ENCODE measurements at regions not wholly inside any gene's neighbourhood (a gene's known extent, or its start where the extent isn't known, plus 50 kb on each side); places are given as distances from the start of the nearest gene placed in this dataset.
"Not testable (repeated sequence)": the region's sequence is repeated elsewhere in the genome, so short reads cannot be mapped to it uniquely, and the experiment has no call there.

DNA sequence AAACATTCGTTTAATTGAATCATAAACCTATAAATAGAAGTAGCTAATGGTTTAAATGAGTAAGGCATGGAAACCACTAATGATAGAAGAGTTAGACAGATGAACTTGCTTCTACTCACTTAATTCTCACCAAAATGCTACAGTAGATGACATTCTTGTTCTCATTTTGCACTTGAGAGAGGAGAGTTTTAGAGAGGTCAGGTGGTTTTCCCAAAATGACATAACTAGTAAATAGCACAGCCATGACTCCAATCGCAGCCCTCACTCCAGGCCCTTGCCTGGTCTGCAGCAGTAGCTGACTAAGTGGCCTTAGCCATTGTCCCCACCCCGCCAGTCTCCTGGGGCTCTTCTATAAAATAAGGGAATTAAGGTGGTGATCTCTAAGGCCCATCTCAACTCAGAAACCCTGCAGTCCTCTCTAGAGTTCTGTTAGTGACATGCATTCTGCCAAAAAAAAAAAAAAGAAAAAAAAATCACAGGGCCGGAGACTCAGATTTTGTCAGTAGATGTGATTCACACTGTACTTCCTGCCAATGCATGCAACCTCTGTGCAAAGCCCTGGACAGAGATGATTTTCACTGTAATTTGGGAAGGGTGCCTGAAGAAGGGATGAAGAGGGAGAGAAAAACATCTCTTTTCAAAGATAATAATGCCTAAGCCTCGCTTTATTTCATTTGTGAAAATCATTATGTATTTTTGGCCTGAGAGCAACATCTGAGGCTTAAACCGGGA is 221.8 kb downstream of the ANAPC1 start:
- no peak for DNase-seq

DNA sequence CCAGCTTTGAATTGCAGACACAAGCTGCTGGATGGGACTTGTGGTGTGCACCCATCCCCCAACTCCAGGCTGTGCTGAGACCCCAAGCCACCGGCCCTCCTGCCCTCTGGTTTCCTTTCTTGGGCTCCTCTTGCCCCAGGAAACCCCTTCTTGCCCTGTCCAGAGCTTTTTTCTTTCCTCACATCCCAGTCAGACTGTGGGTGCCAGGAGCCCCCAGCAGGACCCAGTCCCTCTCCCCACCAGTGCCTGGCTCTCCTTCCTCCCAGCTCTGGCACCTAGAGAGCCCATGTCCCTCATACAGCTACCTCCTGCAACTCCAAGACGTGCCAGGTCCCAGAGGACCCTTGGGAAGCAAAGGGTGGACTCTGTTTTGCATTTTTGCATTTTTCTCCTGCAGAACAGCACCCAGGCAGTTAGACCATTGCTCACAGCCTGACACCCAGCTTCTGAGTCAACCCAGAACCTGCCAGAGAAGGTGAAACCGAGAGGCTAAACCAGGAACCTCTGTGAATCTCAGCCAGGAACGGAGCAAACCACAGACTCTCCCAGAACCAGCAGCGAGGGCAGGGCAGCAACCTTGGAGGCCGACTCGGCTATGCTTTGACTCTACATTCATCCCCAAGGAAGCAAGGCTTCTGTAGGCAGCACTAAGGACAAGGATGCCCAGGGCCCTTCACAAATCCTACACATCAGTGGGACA is 221.1 kb downstream of the ANAPC1 start:
- peak; percentile 13 for DNase-seq

DNA sequence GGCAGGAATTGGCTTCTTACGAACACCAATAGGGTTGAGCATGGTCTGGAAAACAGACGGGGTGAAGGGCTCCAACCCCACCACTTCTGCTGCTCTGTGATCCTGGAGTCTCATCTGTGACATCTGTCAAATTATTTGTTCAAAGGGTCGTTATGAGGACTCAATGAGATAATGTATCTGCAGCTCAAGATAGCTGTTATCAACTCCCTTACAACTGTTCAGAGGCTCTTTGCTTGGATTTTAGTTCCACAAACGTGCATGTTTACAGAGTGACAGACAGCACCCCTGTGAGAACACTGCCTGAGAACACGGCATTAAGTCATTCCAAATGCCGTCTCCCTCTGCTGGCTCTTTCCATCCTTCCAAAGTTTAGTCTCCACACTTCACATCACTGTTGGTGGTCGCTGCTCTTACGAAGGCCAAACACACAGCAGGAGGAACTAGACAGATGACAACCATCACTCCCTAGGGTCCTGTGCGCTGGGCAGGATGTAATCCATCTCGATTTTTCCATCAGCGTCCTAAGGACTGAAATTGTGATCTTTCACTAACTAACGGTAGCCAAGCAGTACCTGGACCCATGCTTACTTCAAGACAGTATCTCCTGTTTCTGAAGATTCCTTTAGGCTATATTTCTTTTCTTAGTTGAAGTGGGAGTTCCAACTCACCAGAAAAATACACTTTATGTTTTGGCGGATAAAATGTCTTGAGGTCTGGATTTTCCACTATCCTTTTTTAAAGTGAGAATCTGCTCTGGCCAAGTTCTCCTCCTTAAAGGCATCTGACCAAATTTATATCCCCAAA is 220.3 kb downstream of the ANAPC1 start:
- no peak for DNase-seq

DNA sequence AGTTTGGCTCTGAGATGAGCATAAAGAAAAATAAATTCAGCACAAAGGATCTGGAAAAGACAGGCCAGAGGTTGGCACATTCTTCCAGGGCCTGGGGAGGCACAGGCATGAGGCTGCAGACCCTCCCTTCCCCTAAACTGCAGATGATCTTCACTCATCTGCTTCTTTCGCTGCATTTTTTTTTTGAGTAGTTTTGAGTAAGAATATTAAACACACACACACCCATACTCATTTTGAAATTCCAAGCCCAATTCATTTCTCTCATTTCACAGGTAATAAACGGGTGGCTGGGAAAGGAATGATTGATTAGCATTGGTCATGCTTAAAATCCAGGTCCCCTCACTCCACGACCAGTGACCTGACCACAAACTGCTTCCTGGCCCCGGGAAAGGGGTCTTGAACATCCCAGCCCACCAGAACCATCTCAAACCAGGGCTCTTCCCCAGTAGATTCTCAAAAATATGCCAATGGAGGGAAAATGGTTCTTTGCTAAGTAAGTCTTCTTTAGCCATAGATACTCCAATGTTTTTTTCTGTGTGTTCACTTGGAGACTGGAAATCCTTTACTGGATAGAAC is 219.6 kb downstream of the ANAPC1 start:
- no peak for DNase-seq

DNA sequence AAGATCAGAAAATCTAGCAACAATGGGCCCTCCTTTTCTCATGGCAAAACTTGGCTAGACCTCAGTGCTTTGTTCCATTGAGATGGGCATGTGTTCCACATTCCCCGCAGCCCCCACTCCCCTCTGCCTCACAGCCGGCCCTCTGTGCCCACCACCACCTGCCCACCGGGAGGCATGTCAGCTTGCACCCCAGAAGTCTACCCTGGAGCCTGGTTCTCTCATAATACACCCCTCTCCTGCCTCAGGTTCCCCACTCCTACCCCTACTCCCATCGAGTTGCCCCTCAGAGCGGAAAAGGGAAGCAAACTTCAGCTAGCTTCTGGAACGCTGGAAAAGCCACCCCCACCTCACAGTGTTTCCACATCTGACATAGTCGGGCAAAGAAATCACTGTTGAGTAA is 219.0 kb downstream of the ANAPC1 start:
- DNase-seq, result no peak

DNA sequence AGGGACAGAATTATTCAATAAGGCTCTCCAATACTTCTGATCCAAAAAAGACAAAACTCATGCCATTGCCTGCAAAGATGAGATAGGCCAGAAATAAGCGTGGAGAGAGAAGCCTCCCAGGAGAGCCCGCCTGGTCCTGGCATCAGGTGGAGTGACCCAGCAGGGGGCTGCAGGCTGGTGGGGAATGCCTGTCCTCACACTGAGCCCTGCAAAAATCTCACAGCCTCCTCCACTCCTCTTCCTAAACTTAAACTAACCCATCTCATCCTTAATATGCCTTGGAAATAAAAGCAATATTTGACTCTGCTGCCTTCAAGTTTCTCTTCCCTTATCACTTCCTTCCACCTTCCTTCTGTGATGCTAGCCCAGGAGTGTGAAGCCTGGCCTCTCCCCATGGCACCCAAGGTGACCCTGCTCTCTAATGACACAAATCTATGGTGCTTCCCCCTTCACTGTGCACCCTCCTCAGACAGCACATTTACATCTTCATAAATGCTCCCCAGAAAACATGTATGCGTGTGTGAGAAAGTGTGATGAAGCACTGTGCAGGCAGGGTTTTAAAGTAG is 218.4 kb downstream of the ANAPC1 start:
- no peak for DNase-seq

DNA sequence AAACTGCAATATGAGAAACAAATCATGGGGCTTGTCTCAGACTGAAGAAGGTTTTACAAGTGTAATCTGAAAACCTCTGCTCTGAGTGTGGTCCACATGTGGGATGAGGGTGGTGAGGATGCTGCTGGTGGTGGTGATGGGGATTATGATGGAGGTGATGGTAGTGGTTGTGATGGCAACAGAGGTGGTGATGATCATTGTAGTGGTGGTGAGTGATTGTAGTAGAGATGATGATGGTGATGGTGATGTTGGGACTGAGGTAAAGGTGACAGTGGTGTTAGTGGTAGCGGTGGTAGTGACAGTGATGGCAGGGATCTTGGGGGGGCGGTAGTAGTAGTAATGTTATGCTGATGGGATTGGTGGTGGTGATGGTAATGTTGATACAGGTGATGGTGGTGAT is 217.8 kb downstream of the ANAPC1 start:
- no peak for DNase-seq

DNA sequence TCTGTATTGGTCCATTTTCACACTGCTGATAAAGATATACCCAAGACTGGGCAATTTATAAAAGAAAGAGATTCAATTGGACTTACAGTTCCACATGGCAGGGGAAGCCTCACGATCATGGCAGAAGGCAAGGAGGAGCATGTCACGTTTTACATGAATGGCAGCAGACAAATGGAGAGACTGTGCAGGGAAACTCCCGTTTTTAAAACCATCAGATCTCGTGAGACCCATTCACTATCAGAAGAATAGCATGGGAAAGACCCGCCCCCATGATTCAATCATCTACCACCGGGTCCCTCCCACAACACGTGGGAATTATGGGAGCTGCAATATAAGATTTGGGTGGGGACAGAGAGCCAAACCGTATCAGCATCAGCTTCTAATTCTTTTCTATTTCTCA is 217.0 kb downstream of the ANAPC1 start:
- no peak for DNase-seq

DNA sequence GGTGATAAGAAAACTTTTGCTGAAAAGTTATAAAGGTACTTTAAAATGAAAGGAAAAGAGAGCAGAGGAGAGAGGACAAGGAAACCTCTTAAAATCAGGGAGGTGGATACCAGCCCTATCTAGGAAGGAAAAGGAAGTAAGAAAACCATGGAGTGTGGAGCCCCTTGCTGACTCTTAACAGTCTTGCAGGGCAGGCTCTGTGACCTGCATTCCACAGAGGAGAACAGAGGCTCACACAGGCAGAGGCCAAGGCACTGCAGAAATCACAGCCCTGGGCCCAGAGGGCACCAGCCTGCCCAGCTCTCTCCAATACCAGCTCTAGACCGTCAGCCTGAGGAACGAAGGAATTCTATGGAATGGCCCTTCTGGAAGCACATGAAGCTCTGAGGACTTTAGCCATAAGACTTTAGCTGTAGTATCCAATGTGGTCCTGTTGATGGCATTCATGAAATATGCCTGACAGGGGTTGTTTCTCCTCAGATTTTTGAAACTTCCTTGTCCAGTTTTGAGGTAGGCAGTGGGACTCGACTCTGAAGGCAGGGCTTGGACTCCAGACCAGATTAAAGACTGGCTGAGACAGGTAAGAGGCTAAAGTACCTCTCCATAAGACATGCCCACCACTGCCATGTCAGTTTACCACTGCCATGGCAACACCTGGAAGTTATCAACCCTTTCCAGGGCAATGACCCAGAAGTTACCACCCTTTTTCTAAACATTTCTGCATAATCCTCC is 216.3 kb downstream of the ANAPC1 start:
- no peak for DNase-seq

DNA sequence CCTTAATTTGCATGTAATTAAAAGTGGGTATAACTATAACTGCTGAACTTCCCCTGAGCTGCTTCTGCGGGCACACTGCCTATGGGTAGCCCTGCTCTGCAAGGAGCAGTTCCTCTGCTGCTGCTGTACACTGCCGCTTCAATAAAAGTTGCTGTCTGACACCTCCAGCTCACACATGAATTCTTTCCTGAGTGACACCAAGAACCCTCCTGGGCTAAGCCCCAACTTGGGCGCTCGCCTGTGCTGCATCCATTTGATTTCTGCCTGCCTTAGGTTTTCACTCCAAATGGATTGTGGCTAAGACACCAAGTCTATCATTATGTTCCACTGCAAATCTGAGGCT is 215.7 kb downstream of the ANAPC1 start:
- DNase-seq, result no peak

DNA sequence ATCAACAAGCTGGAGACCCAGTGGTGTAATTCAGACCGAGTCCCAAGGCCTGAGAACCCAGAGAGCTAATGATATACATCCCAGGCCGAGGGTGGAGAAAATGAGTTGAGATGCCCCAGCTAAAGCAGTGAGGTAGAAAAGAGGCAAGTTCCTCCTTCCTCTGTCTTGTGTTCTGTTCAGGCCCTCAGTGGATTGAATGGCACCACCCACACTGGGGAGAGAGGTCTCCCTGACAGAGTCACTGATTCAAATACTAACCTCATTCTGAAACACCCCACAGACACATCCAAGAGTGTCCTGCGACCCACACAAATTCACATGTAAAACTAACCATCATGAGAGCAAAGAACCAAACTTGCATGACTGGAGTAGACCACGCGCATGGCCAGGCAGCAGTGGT is 215.3 kb downstream of the ANAPC1 start:
- DNase-seq, result no peak

DNA sequence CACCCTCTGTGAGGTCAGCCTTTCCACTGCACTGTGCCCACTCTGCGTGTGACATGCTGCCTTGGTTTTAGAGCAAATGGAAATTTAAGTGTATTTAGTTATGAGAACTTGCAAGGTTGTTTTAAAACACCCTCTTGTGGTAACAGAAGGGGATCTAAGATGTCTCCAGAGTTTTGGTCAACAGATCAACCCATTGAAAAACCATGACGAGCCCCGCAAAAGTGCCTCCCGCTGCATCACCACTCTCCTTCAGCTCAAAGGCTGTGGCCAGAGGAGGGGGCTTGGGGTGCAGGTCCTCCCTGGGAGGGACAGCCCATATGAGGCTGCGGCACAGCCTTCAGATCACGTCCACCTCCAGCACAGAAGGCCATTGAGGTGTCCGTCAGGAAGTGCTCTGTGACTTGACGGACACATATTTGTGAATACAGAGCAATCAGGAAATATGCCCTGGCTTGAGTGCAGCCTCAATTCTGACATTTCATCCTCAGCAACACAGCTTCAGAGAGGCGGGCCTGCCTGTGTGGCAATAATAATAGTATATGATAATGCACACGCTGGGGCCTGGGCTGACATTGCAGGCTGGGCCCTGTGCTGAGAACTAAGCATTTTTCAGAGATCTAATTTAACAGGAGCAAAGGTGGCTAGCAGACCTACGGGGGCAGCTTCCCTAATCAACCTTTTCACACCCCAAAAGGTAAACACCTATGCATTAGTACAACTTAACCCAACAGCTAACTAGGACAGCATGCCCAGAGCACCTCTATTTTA is 213.9 kb downstream of the ANAPC1 start:
- no peak for DNase-seq

DNA sequence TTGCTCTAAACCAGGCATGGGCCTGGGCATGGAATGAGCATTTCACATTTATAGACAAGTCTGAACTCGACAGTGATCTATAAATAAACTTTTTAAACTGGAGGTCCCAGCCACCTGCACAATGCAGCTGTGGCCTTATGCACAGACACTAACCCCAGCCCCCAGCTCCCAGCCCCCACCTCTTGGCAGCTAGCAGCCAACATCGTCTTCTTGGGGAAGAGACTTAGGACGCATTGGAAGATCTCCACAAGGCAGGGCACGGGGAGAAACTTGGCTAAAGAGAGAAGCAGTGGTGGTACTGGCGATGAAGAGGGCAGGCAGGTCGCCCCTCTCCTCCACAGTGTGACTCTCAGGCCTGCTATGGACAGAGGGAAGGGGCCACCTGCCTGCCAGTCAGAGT is 213.2 kb downstream of the ANAPC1 start:
- no peak for DNase-seq

DNA sequence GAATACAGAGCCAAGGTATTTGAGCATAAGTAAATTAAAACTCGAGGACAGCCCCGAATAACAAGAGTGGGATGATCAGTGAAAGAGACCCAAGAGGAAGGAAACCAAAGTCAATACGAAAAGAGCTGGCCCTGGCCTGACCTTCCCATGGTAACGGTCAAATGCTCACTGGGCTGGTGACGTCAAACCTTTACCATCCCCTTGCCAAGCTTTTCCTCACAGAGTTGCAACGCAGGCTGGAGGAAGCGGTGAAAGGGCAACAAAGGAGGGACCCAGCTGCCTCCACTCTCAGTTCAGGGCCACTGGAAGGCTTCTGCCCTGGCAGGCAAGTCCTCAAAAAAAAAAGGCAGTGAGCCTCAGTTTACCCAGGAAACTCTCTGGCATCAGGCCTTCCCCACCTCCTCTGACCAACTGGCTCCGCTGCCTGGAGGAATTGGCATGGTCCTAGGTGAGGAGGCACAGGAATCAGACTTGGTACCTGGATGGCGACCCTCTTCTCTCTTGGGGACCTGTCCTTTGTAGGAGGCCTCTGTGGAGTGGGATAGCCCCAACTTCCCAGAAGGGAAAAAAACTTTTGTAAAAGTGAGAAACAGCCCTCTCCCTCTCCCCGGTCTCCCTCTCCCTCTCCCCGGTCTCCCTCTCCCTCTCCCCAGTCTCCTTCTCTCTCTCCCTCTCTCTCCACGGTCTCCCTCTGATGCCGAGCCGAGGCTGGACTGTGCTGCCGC is 212.4 kb downstream of the ANAPC1 start:
- no peak for DNase-seq

DNA sequence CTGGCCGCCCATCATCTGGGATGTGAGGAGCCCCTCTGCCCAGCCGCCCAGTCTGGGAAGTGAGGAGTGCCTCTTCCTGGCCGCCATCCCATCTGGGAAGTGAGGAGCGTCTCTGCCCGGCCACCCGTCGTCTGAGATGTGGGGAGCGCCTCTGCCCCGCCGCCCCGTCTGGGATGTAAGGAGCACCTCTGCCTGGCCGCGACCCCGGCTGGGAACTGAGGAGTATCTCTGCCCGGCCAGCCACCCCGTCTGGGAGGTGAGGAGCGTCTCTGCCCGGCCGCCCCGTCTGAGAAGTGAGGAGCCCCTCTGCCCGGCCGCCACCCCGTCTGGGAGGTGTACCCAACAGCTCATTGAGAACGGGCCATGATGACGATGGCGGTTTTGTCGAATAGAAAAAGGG is 211.4 kb downstream of the ANAPC1 start:
- DNase-seq, result not testable (repeated sequence)

DNA sequence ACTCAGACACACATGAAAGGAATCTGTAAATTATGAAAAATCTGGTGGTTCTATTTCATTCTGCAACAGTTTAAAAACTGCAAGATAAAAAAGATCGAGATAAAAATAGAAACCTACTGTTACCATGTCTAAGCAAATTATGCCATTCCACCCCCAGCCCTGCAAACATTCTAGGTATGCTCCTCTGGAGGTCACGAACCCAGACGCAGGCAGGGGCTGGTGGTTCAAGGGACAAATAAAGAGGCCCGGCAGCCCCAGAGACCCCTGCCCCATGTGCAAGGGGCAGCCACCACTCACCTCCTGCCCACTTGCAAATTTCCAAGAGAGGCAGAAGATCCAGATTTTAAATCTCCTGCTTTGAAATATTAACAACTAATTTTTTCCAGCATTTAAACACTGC is 210.5 kb downstream of the ANAPC1 start:
- DNase-seq, result no peak

DNA sequence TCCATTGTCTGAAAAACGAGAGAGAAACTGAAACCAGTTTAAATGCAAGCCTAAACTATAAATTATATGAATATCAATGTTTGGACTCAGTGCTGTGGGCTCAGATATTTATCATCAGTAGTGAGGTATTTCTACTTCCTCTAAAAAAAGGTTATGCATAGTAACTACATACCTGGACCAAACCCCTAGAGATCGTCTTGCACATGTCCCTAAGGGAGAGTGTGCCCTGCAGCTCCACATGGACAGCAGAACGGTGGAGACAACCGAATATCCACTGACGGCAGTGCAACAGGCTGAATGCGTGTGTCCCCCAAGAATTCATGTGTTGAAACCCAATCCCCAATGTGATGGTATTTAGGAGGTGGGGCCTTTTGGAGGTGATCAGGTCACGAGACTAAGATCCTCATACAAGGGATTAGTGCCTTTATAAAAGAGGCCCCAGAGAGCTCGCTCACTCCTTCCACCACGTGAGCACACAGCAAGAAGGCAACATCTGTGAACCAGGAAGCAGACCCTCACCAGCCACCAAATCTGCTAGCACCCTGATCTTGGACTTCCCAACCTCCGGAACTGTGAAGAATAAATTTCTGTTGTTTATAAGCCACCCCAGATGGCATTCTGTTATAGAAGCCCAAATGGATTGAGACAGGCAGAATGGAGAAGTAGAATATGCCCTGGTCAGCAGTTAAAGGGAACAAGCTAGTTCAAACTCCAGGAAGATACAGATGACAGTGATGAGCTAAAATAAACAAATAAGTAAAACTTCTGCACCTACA is 208.4 kb downstream of the ANAPC1 start:
- no peak for DNase-seq

DNA sequence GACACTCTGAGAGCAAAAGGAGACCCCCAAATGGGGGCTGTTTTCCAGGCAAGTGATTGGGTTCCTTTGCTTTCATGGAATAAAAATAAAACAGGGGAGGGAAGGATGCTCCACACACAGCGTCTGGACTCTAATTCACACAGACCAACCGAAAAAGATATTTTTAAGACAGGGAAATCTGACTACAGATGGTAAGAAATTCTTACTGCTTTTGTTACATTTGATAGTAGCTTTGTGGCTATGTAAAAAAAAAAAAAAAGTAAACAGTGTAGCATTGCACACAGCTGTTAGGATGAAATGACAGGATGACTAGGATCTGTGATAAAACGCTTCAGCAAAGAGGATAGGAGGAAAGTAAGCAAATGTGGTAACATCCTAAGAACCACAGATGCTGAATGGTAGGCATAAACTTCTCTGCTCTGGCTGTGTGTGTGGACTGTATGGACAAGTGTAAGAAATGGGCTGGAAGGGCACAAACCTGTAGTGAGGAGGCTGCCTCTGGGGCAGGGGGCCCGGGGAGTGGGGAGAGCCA is 207.6 kb downstream of the ANAPC1 start:
- no peak for DNase-seq

DNA sequence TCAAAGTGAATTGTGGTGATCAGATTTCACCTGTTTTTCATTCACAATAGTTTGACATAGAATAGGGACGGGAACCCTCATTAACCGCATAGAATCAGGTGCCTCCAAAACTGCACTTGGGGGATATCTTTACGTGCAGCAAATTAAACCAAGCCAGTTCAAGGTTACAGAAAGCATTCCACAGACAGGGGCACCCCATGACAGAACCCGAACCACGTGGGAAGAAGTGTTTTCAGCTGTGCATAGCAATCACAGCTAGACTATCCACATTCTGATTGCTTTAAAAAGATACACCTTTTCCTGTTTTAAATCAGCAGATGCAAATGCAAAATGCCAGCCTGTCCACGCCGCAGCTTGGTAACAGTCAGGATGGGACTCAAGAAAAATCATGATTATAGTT is 205.8 kb downstream of the ANAPC1 start:
- no peak for DNase-seq

DNA sequence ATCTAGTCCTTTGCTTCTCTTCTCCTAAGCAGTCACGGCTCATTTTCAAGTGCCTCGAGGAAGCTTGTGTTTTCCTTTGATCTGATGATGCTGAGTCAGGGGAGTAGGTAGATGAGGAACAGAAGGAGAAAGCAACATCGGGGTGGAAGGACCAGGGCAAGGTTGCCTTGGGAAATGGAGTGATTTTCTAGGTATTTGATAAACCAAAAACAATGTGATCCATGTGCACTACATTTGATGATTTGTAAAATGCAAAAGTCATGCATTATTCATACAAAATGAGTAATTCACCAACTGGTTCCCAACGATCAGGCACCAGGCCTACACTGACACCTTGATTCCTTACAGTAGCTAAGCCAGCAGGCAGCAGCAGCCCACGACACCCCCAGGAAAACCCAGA is 205.3 kb downstream of the ANAPC1 start:
- DNase-seq, result no peak
